Keratinocyte (primary cell): ENCODE measurements at regions not wholly inside any gene's neighbourhood (a gene's known extent, or its start where the extent isn't known, plus 50 kb on each side); places are given as distances from the start of the nearest gene placed in this dataset.

Experiments used
- DNase-seq: peaks from one replicate; pipeline ENCODE4 v3.0.0-alpha.2; 2011; ENCODE audit warnings: low read depth, missing footprints, low spot score
- FAIRE-seq: peaks from 2 replicates; lab custom pipeline; 2011; peaks lifted over from hg19 to GRCh38; lab: Jason Lieb, UNC
- H2AFZ ChIP-seq: 2 replicates; pipeline ENCODE4 v1.6.0; 2012; ENCODE audit warnings: low read length, control low read depth, inconsistent platforms; ENCODE audit not compliant: control insufficient read depth
- H3K27ac ChIP-seq: 2 replicates; pipeline ENCODE4 v1.5.1; 2011; ENCODE audit warnings: low read length; ENCODE audit not compliant: control insufficient read depth, insufficient read depth
- H3K27me3 ChIP-seq: 3 replicates; pipeline ENCODE4 v1.6.0; 2011; ENCODE audit warnings: low read length; ENCODE audit not compliant: control insufficient read depth, insufficient read depth; ENCODE audit errors: extremely low read depth
- H3K36me3 ChIP-seq, 2 experiments: 2 replicates in 1 of 2; 3 replicates in 1 of 2; pipeline ENCODE4 v1.5.1; 2011; ENCODE audit warnings: low read length in 2 of 2, mild to moderate bottlenecking in 1 of 2; ENCODE audit not compliant: control insufficient read depth in 2 of 2, insufficient read depth in 2 of 2; ENCODE audit errors: extremely low read depth in 1 of 2
- H3K4me1 ChIP-seq: 3 replicates; pipeline ENCODE4 v1.5.1; 2011; ENCODE audit warnings: low read length; ENCODE audit not compliant: control insufficient read depth, insufficient read depth; ENCODE audit errors: extremely low read depth
- H3K4me2 ChIP-seq: 3 replicates; pipeline ENCODE4 v1.6.0; 2011; ENCODE audit warnings: low read depth, low read length; ENCODE audit not compliant: control insufficient read depth, insufficient read depth; ENCODE audit errors: extremely low read depth
- H3K4me3 ChIP-seq, 3 experiments: fragments of 200-600 bp in 1 of 3; sonication (generic) in 1 of 3; 2 replicates in 2 of 3; 3 replicates in 1 of 3; pipeline ENCODE4 v1.5.1; 2011 to 2016; ENCODE audit warnings: low read length in 3 of 3, mild to moderate bottlenecking in 3 of 3, control low read depth in 2 of 3, inconsistent platforms in 1 of 3, low read depth in 1 of 3, mixed read lengths in 1 of 3, mixed run types in 1 of 3, moderate library complexity in 1 of 3; ENCODE audit not compliant: control insufficient read depth in 2 of 3, insufficient read depth in 2 of 3; ENCODE audit errors: extremely low read depth in 1 of 3
- H3K79me2 ChIP-seq: 2 replicates; pipeline ENCODE4 v1.6.0; 2012; ENCODE audit warnings: low read length; ENCODE audit not compliant: control insufficient read depth, insufficient read depth
- H3K9ac ChIP-seq: 3 replicates; pipeline ENCODE4 v1.6.0; 2011; ENCODE audit warnings: low read length; ENCODE audit not compliant: control insufficient read depth, insufficient read depth; ENCODE audit errors: extremely low read depth
- H3K9me1 ChIP-seq: 3 replicates; pipeline ENCODE4 v1.6.0; 2011; ENCODE audit warnings: low read length; ENCODE audit not compliant: control insufficient read depth, insufficient read depth; ENCODE audit errors: extremely low read depth
- H3K9me3 ChIP-seq: 2 replicates; pipeline ENCODE4 v1.5.1; 2012; ENCODE audit warnings: low read depth, low read length; ENCODE audit not compliant: control insufficient read depth
- H4K20me1 ChIP-seq: 3 replicates; pipeline ENCODE4 v1.6.0; 2011; ENCODE audit warnings: low read length; ENCODE audit not compliant: control insufficient read depth, insufficient read depth; ENCODE audit errors: extremely low read depth
- CTCF ChIP-seq, 3 experiments: IDR thresholded peaks in 1 of 3; conservative IDR thresholded peaks in 1 of 3; optimal IDR thresholded peaks in 1 of 3; 2 replicates in 2 of 3; 3 replicates in 1 of 3; pipeline versions ENCODE3 to v1.5.1; 2011; ENCODE audit warnings: low read length in 3 of 3, mild to moderate bottlenecking in 3 of 3, moderate library complexity in 2 of 3, control low read depth in 1 of 3, inconsistent platforms in 1 of 3; ENCODE audit not compliant: insufficient read depth in 2 of 3; ENCODE audit errors: extremely low read depth in 1 of 3
- EZH2 ChIP-seq: IDR thresholded peaks from one replicate; pipeline ENCODE4 v1.6.1; 2012; ENCODE audit warnings: inconsistent platforms, mild to moderate bottlenecking, low read length, moderate library complexity
- dilution Hi-C: fragments of 300-500 bp; cut with MboI; formaldehyde crosslinking; loops from one replicate; pipeline ENCODE4 v1.7.0; 2020; ENCODE audit warnings: low sequenced_read_pairs; ENCODE audit not compliant: extremely low pct_ligation_motif_present

- no peak for DNase-seq
- Histone ChIP-seq H3K4me1 (no peaks in the 10 kb centered on the region), H3K4me3 (no peak overlapping the region), H3K9me3 (no peaks in the 10 kb centered on the region), H2AFZ (no peak overlapping the region), H3K9me1 (no peaks in the 10 kb centered on the region), H4K20me1 (no peaks in the 10 kb centered on the region), H3K36me3 (no peaks in the 10 kb centered on the region), H3K9ac (no peak overlapping the region), H3K27me3 (no peaks in the 10 kb centered on the region), H3K79me2 (no peaks in the 10 kb centered on the region), H3K4me2 (no peak overlapping the region), H3K27ac (no peak overlapping the region)
- FAIRE-seq = no peak
- no peak for TF ChIP-seq CTCF (optimal IDR thresholded peaks at IDR 0.05 in 1 of 3, IDR thresholded peaks at IDR 0.05 in 1 of 3, conservative IDR thresholded peaks at IDR 0.05 in 1 of 3; ENCODE audit: extremely low read depth in 1 of 3, insufficient read depth in 2 of 3, low read length in 3 of 3)
- no peak for TF ChIP-seq EZH2
- dilution Hi-C loops = no loop called here
These were observed 203.6 kb downstream of the GJA1 start for GRCh38 chr6:121639021-121639420.

- H3K9me1 ChIP-seq = no peaks in the 10 kb centered on the region
- no peak overlapping the region for H3K9ac ChIP-seq
- H3K4me3 ChIP-seq = no peak overlapping the region
- no peaks in the 10 kb centered on the region for H3K27me3 ChIP-seq
- H3K4me2 ChIP-seq = no peak overlapping the region
- dilution Hi-C loops = no loop called here
- TF ChIP-seq EZH2 (no peak), CTCF (optimal IDR thresholded peaks at IDR 0.05 in 1 of 3, IDR thresholded peaks at IDR 0.05 in 1 of 3, conservative IDR thresholded peaks at IDR 0.05 in 1 of 3; ENCODE audit: extremely low read depth in 1 of 3, insufficient read depth in 2 of 3, low read length in 3 of 3) (no peak)
- H3K9me3 ChIP-seq = no peaks in the 10 kb centered on the region
- DNase-seq (no peak), FAIRE-seq (no peak)
- no peak overlapping the region for H2AFZ ChIP-seq
- H3K4me1 ChIP-seq = no peaks in the 10 kb centered on the region
- no peaks in the 10 kb centered on the region for H3K79me2 ChIP-seq
- H3K36me3 ChIP-seq = no peaks in the 10 kb centered on the region
- H3K27ac ChIP-seq = no peak overlapping the region
- H4K20me1 ChIP-seq = no peaks in the 10 kb centered on the region
These were observed 205.7 kb downstream of the GJA1 start for GRCh38 chr6:121641158-121641557.
